CD4-positive, alpha-beta T cell treated with Interleukin-10 for 1 hour (primary cell): ENCODE measurements at regions not wholly inside any gene's neighbourhood (a gene's known extent, or its start where the extent isn't known, plus 50 kb on each side); places are given as distances from the start of the nearest gene placed in this dataset.
"Not testable (repeated sequence)": the region's sequence is repeated elsewhere in the genome, so short reads cannot be mapped to it uniquely, and the experiment has no call there.

ENCODE experiments used
- DNase-seq: peaks from one replicate; pipeline ENCODE4 v3.0.0-alpha.2; 2020

- DNase-seq = not testable (repeated sequence)
Measured at GRCh38 chr11:116666673-116667249, 106.0 kb downstream of the BUD13 start.

DNA sequence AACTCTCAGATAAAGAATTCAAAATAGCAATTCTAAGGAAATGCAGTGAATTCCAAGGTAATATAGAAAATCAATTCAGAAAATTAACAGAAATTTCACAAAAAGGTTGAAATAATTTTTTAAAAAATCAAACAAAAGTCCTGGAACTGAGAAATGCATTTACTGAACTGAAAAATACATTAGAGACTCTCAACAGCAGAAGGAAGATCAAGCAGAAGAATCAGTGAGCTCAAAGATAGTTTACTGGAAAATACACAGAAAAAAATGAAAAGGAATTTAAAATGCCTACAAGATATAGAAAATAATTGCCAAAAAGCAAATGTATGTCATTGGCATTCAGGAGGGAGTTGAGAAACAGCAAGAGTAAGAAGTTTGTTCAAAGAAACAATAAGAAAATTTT, 107.3 kb downstream of the BUD13 start:
- no peak for DNase-seq

- DNase-seq = no peak
Measured at GRCh38 chr11:116661056-116661455, 111.7 kb downstream of the BUD13 start.

GRCh38 chr11:116660011-116660410, 112.8 kb downstream of the BUD13 start:
- DNase-seq = no peak

DNA sequence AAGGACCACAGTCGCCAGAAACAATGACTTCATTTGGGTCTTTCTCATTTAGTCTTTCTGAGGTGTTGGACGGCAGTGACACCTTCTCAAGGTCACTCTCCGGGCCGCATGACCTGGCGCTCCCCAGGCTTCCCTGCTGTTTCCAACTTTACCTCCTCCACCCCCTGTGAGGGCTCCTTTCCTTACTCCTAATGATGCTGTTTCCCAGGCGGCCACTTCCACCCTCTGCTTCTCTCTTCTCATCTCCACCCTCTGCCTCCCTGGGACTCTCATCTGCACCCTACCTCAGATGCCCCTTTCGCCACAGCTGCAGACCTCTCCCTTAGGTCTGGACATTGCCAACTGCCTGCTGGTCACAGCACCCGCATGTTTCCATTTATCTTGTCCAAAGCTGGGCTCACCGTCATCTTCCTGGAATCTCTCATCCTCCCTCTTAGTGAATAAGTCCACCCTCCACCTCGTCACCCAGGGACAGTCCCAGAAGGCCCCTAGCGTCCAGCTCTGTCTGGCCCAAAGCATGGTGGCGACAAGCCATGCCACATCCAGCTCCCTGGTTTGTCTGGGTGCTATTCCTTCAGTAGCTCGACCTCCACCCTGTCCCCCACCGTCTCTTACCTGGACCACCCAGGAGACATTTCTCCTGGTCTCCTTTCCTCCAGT, 113.8 kb downstream of the BUD13 start:
- DNase-seq = no peak

DNA sequence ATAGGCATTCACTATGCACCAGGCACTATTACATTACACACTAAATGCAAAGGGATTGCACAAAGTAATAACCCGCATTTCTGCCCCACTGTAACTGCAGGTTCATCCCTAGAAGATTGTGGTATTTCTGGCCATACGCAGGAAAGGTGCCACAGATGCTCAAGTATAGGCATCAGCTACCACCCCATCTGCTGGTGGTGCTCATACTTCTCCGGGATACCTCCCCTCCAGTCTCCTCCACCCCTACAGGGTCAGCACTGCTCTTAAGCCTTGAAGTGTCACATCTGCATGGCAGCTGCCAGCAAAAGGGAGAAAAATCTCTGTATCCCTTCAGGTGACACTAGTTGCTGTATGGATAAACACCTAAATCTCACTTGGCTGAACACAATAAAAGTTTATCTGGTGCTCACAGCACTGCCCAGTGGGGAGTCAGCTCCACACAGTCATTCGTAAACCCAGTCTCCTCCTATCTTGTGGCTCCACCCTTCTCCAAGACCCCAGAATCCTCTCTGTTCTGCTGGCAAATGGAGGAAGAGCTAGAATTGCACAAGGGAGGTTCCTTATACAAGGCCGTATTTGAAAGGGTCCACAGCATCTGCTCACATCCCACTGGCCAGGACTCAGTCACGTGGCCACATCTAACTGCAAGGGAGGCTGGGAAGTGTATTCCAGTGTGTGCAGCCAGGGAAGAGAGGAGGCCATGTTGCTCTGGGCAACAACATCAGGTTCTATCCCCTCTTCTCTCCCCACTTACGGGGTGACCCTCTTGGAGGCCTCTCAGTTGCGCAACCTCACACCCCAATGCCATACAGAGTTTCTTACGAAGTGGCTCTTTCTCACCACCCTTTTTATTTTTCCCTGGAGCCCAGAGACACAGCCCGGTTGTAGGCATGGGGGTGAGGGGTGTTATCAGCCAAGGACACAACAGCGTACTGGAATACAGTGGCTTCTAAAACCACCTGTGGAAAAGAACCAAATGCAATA, 114.7 kb downstream of the BUD13 start:
- no peak for DNase-seq

- no peak for DNase-seq
Measured at GRCh38 chr11:116656011-116656410, 116.8 kb downstream of the BUD13 start.

GRCh38 chr11:116654526-116654925, 118.3 kb downstream of the BUD13 start:
- no peak for DNase-seq

DNA sequence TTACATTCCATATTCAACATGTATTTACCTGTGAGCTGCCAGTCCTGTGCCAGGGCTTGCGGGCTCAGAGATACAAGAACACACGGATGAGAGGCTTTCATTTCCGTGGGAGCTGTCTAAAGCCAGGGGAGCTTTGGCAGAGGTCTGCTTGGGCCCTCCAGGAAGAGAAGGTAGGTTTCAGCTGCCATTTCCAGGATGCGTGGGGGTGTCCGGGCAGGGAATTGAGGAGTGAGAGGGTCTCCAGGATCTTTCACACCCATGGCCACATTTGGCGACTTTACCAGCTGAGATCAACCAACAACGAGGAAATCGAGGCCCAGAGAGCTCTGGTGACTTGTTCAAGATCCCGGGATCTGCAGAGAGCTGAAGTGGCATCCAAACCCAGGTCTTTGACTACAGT, 119.6 kb downstream of the BUD13 start:
- DNase-seq = no peak

DNA sequence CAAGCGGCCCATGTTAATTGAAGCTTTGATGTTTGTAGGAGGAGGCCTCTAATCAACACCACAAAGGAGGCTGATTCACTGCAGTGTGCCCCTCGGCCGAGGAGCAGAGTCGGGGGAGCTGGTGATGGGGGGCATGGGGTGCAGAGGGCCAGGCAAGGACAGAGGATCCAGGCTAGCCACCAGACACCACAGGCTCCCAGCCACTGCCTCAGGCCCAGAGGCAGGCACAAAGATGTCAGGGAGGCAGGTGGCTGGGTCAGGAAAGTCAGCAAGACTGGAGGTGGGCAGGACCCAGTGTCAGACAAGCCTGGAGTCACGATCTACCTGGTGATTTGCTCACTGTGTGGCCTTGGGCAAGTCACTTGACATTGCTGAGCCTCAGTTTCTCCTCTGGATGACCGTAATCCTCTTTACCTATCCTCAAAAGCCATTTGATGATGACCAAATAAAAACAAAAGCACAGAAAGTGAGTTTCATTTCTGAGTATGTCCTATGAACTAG, 121.0 kb downstream of the BUD13 start:
- DNase-seq = no peak

DNA sequence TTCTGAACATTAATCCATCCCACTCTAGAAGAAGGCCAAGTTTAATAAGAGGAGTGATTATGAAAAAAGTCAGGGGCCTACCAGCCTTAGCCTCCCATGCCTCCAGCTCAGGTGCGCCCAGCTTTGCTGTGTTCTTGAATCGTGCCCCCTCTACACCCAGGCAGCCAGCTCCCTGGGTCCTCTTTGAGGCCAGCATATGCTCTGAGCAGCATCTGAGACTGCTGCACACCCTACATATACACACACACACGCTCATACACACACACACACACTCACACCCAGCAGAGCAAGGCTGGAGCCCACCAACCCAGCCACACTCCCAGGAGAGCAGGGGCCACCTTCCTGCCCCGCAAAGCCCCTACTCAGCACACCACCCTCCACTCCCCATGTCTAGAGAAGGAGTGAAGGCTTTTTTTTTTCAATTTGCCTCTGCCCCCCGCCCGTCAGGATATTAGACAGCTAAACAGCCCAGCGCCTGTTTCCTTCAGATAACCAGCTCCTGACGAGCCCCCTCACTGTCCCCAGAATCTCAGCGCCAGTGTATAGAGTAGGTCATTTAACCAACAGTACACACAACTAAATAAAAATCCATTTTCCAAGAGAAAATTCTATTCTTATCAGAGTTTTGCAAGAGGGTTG, 121.6 kb downstream of the BUD13 start:
- no peak for DNase-seq

DNA sequence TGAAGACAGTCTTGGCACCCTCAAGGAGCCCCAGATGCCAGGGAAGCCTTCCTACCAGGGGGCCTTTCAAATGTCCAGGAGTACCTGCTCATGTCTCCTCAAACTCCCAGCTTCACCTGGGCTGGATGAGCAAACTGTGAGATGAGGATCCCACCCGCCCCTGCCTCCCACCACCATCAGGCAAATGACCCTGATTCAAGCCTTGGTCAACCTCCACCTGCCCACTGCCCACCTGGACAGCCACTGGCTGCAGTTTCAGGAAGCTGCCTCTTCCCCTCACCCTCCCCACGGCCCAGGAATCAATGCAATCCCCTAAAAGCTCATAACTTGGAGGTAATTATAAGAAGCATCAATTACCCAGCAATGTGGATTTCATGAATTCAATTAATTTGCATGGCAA, 122.7 kb downstream of the BUD13 start:
- DNase-seq = no peak

GRCh38 chr11:116649268-116649667, 123.5 kb downstream of the BUD13 start:
- no peak for DNase-seq

GRCh38 chr11:116648247-116649174, 124.3 kb downstream of the BUD13 start:
- no peak for DNase-seq

- DNase-seq = no peak
Measured at GRCh38 chr11:116647305-116648080, 125.3 kb downstream of the BUD13 start.

DNA sequence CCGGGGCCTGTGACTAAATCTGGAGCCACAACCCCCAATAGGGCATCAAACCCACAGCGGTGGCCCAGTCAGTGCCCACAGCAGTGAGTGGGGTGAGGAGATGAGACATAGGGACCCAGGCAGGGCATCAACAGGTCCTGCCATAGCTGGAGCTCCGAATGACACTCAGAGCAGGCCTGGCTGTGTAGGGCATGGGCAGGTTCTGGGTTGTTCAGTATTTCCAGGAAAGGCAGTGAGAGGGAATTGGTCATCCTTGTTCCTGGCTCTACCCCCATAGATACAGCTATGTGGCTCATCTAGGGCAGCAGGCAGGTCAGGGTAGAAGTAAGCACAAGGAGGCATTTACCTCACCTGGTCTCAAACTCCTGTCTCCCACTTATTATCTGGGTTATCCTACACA, 126.6 kb downstream of the BUD13 start:
- DNase-seq = no peak

- no peak for DNase-seq
Measured at GRCh38 chr11:116644941-116645305, 127.9 kb downstream of the BUD13 start.

GRCh38 chr11:116644201-116644940, 128.4 kb downstream of the BUD13 start:
- DNase-seq = no peak

- no peak for DNase-seq
Measured at GRCh38 chr11:116643521-116643920, 129.3 kb downstream of the BUD13 start.

- no peak for DNase-seq
Measured at GRCh38 chr11:116642902-116643301, 129.9 kb downstream of the BUD13 start.
